Cardiac muscle cell (in vitro differentiated cells and primary cell): ENCODE measurements at regions not wholly inside any gene's neighbourhood (a gene's known extent, or its start where the extent isn't known, plus 50 kb on each side); places are given as distances from the start of the nearest gene placed in this dataset.

Experiments used
- DNase-seq, 2 donors: peaks; one replicate each; pipeline versions ENCODE4 v3.0.0 to v3.0.0-alpha.2; 2010 to 2017; ENCODE audit warnings: low read depth in 1 of 2, low spot score in 1 of 2
- H3K27ac ChIP-seq: fragments of 200-600 bp; sonication (generic); 2 replicates; pipeline ENCODE4 v1.5.1; 2016
- H3K27me3 ChIP-seq: fragments of 200-600 bp; sonication (generic); 2 replicates; pipeline ENCODE4 v1.6.0; 2016; ENCODE audit warnings: control low read depth
- H3K36me3 ChIP-seq: fragments of 200-600 bp; sonication (generic); 2 replicates; pipeline ENCODE4 v1.5.1; 2016; ENCODE audit warnings: control low read depth
- H3K4me1 ChIP-seq: fragments of 200-600 bp; sonication (generic); 2 replicates; pipeline ENCODE4 v1.8.1; 2017; ENCODE audit warnings: low read depth, mild to moderate bottlenecking, mixed run types
- H3K4me3 ChIP-seq: fragments of 200-600 bp; sonication (generic); 2 replicates; pipeline ENCODE4 v1.5.1; 2016; ENCODE audit warnings: mild to moderate bottlenecking
- H3K9me3 ChIP-seq: fragments of 200-600 bp; sonication (generic); 2 replicates; pipeline ENCODE4 v1.5.1; 2017; ENCODE audit warnings: low read depth, mild to moderate bottlenecking, control low read depth
- CTCF ChIP-seq: IDR thresholded peaks from 2 replicates; pipeline ENCODE4 v1.5.1; 2012; ENCODE audit warnings: low read depth, mild to moderate bottlenecking, low read length

GRCh38 chr18:73881396-73881917 lies 266.2 kb downstream of the FBXO15 start:
- Histone ChIP-seq H3K9me3 (no peaks in the 10 kb centered on the region), H3K27me3 (no peaks in the 10 kb centered on the region), H3K4me1 (no peaks in the 10 kb centered on the region), H3K27ac (no peak overlapping the region), H3K4me3 (no peak overlapping the region), H3K36me3 (no peaks in the 10 kb centered on the region)
- no peak for TF ChIP-seq CTCF
- peak in 1 of 2 donors; percentile 34 for DNase-seq

- Histone ChIP-seq H3K36me3 (no peaks in the 10 kb centered on the region), H3K27me3 (no peaks in the 10 kb centered on the region), H3K4me1 (no peaks in the 10 kb centered on the region), H3K4me3 (no peak overlapping the region), H3K9me3 (no peaks in the 10 kb centered on the region), H3K27ac (no peak overlapping the region)
- no peak for TF ChIP-seq CTCF
- DNase-seq, result peak in 1 of 2 donors; percentile 21
Observed at GRCh38 chr18:73880387-73880786, 267.2 kb downstream of the FBXO15 start.

GRCh38 chr18:73879766-73880165 lies 267.9 kb downstream of the FBXO15 start:
- no peaks in the 10 kb centered on the region for H3K27me3 ChIP-seq
- peak in 1 of 2 donors; percentile 58 for DNase-seq
- no peaks in the 10 kb centered on the region for H3K36me3 ChIP-seq
- H3K4me3 ChIP-seq, result no peak overlapping the region
- H3K9me3 ChIP-seq, result no peaks in the 10 kb centered on the region
- no peak for TF ChIP-seq CTCF
- no peaks in the 10 kb centered on the region for H3K4me1 ChIP-seq
- H3K27ac ChIP-seq, result no peak overlapping the region

- Histone ChIP-seq H3K36me3 (no peaks in the 10 kb centered on the region), H3K4me3 (no peak overlapping the region), H3K27me3 (no peaks in the 10 kb centered on the region), H3K4me1 (no peaks in the 10 kb centered on the region), H3K27ac (no peak overlapping the region), H3K9me3 (no peaks in the 10 kb centered on the region)
- DNase-seq, result no peak
- no peak for TF ChIP-seq CTCF
Observed at GRCh38 chr18:73879328-73879727, 268.3 kb downstream of the FBXO15 start.

GRCh38 chr18:73869182-73869581 lies 278.5 kb downstream of the FBXO15 start:
- Histone ChIP-seq H3K36me3 (no peaks in the 10 kb centered on the region), H3K4me1 (no peaks in the 10 kb centered on the region), H3K27ac (no peak overlapping the region), H3K27me3 (peaks cover 3% of the 10 kb centered on the region), H3K9me3 (no peaks in the 10 kb centered on the region), H3K4me3 (no peak overlapping the region)
- TF ChIP-seq CTCF, result no peak
- DNase-seq, result no peak

GRCh38 chr18:73861771-73862170 lies 285.9 kb downstream of the FBXO15 start:
- Histone ChIP-seq H3K27ac (no peak overlapping the region), H3K4me1 (no peaks in the 10 kb centered on the region), H3K9me3 (no peaks in the 10 kb centered on the region), H3K36me3 (no peaks in the 10 kb centered on the region), H3K4me3 (no peak overlapping the region), H3K27me3 (no peaks in the 10 kb centered on the region)
- no peak for TF ChIP-seq CTCF
- no peak for DNase-seq
